ENCODE measurements at regions not wholly inside any gene's neighbourhood (a gene's known extent, or its start where the extent isn't known, plus 50 kb on each side); places are given as distances from the start of the nearest gene placed in this dataset.
A peak's percentile ranks its signal among the peaks of the same experiment; 100 is the strongest.

DNA sequence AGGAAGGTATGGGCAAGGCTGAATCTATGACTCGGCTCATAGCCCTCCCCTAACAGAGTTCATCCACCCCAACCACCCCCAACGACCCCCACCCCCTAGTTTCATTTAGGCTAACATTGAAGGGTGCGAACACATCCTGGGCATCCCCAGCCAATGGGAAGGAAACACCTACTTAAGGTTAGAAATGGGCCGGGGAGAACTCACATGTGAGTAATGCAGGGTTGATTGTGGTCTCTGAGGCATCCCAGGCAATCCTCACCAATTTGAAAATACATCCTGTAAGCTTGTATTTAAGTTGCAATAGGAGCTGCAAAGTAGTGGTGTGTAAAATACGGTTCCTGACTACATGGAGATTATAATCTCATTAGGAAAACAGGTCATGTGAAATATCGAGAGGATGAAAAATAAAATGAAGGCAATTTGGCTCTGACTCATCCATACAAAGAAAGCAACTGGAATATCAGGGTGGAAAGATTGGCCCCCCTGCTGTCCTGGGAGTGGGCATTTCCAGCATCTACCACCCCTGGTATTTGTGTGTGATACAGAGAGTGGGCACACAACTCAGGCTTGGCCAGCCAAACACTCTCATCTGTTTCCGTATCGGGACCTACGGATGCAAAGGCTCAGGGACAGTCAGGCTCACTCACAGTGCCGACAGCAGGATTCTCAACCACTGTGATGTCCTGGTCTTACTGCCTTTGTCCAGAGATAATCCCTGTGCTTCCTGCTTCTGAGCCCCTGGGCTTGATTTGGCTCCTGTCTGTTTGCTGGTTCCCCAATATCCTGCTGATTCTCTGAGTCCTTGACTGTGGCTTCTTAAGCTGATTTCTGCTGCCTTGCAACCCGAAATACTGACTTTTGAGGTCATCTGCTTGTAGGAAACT lies 90.0 kb upstream of the NCKAP5 start:
- no peak overlapping the region for H4K91ac ChIP-seq (ENCODE audit: insufficient read length, low read depth, low read length)
- Mint-ChIP-seq H3K27ac (peak overlapping the region in 1 of 3 experiments; percentile 4; a peak in 2 of 7 replicates), H3K4me3 (no peak overlapping the region), H3K9me3 (no peaks in the 10 kb centered on the region), H3K36me3 (ENCODE audit: insufficient read depth in 1 of 3, low read depth in 3 of 3) (no peaks in the 10 kb centered on the region), H3K4me1 (peaks cover 13 to 17% of the 10 kb centered on the region in 2 experiments), H3K27me3 (ENCODE audit: low read depth) (no peaks in the 10 kb centered on the region)
- no peak overlapping the region for H2BK120ac ChIP-seq (ENCODE audit: low read depth, low read length, poor library complexity, severe bottlenecking)
- no peak overlapping the region for H3K27ac ChIP-seq (ENCODE audit: insufficient read length, low read depth, low read length)
- no peak overlapping the region for H3K14ac ChIP-seq (ENCODE audit: insufficient read depth, low read length)
- H4K8ac ChIP-seq (replicated peaks; ENCODE audit: insufficient read length, low read depth, low read length), result no peak overlapping the region
- WGBS (ENCODE audit: extremely low coverage, insufficient read length, low lambda C conversion rate), result no CpG with 5 or more reads among the region's 11 CpGs
- H3K79me1 ChIP-seq (ENCODE audit: insufficient read depth, low read depth, low read length, poor library complexity, severe bottlenecking), result no peaks in the 10 kb centered on the region
- H3K4me1 ChIP-seq (ENCODE audit: insufficient read depth, low read length), result no peaks in the 10 kb centered on the region
- no peak overlapping the region for H3T11ph ChIP-seq (ENCODE audit: low read length)
- H3K9ac ChIP-seq (ENCODE audit: extremely low read depth, insufficient read length, low read length), result no peak overlapping the region
- no peak overlapping the region for H2BK15ac ChIP-seq (ENCODE audit: low read depth, low read length)
- H4K5ac ChIP-seq (ENCODE audit: insufficient read length, low read depth, low read length), result no peak overlapping the region
- no peak overlapping the region for H3K56ac ChIP-seq (ENCODE audit: insufficient read length, low read depth, low read length)
- DNase-seq, result no peak
- H2AFZ ChIP-seq (ENCODE audit: low read length), result no peak overlapping the region
- no peak overlapping the region for H2BK5ac ChIP-seq (ENCODE audit: insufficient read length, low read length)
- no peaks in the 10 kb centered on the region for H4K20me1 ChIP-seq (ENCODE audit: control insufficient read depth, insufficient read depth, insufficient read length)
- TF ChIP-seq, protein P1, sequence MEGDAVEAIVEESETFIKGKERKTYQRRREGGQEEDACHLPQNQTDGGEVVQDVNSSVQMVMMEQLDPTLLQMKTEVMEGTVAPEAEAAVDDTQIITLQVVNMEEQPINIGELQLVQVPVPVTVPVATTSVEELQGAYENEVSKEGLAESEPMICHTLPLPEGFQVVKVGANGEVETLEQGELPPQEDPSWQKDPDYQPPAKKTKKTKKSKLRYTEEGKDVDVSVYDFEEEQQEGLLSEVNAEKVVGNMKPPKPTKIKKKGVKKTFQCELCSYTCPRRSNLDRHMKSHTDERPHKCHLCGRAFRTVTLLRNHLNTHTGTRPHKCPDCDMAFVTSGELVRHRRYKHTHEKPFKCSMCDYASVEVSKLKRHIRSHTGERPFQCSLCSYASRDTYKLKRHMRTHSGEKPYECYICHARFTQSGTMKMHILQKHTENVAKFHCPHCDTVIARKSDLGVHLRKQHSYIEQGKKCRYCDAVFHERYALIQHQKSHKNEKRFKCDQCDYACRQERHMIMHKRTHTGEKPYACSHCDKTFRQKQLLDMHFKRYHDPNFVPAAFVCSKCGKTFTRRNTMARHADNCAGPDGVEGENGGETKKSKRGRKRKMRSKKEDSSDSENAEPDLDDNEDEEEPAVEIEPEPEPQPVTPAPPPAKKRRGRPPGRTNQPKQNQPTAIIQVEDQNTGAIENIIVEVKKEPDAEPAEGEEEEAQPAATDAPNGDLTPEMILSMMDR (conservative IDR thresholded peaks at IDR 0.05), result no peak
- no peak overlapping the region for H3K4me2 ChIP-seq (ENCODE audit: insufficient read depth, insufficient read length, low read length)
- no peak overlapping the region for H2BK20ac ChIP-seq (ENCODE audit: low read depth, low read length, poor library complexity, severe bottlenecking)
- H3K79me2 ChIP-seq (ENCODE audit: insufficient read depth, low read length), result no peaks in the 10 kb centered on the region
- no peaks in the 10 kb centered on the region for H3K27me3 ChIP-seq (ENCODE audit: insufficient read depth, low read length)
- no peaks in the 10 kb centered on the region for H3K23me2 ChIP-seq (ENCODE audit: insufficient read length, low read depth, low read length, poor library complexity, severe bottlenecking)
- no peak overlapping the region for H2AK5ac ChIP-seq (ENCODE audit: insufficient read length, low read length)
- no peaks in the 10 kb centered on the region for H3K9me3 ChIP-seq (ENCODE audit: control insufficient read depth, low read depth, low read length)
- H3K23ac ChIP-seq (ENCODE audit: insufficient read length, low read depth, low read length), result no peak overlapping the region
- H2BK12ac ChIP-seq (ENCODE audit: insufficient read length, low read depth, low read length), result no peak overlapping the region
- H3K4ac ChIP-seq (ENCODE audit: low read depth, low read length), result no peak overlapping the region
- no peak overlapping the region for H3K18ac ChIP-seq (ENCODE audit: insufficient read length, low read depth, low read length)
